HT-29 (cell line): ENCODE measurements at regions not wholly inside any gene's neighbourhood (a gene's known extent, or its start where the extent isn't known, plus 50 kb on each side); places are given as distances from the start of the nearest gene placed in this dataset.
"Not testable (repeated sequence)": the region's sequence is repeated elsewhere in the genome, so short reads cannot be mapped to it uniquely, and the experiment has no call there.

Experiments
- DNase-seq: peaks from one replicate; pipeline ENCODE4 v3.0.0-alpha.2; 2015; ENCODE audit warnings: low spot score

- DNase-seq: no peak
Observed at GRCh38 chr13:44148159-44148914, 225.3 kb upstream of the SERP2 start.

- not testable (repeated sequence) for DNase-seq
Observed at GRCh38 chr13:44149231-44149630, 224.4 kb upstream of the SERP2 start.

GRCh38 chr13:44149821-44150220 lies 223.8 kb upstream of the SERP2 start:
- no peak for DNase-seq

GRCh38 chr13:44151474-44151873 lies 222.2 kb upstream of the SERP2 start:
- DNase-seq: no peak

GRCh38 chr13:44153496-44153895 lies 220.1 kb upstream of the SERP2 start:
- no peak for DNase-seq

- DNase-seq: no peak
Observed at GRCh38 chr13:44155422-44156293, 218.0 kb upstream of the SERP2 start.

GRCh38 chr13:44156294-44156658 lies 217.3 kb upstream of the SERP2 start:
- no peak for DNase-seq

- no peak for DNase-seq
Observed at GRCh38 chr13:44157606-44158005, 216.0 kb upstream of the SERP2 start.

GRCh38 chr13:44158098-44158521 lies 215.5 kb upstream of the SERP2 start:
- DNase-seq: no peak

GRCh38 chr13:44158881-44159632 lies 214.6 kb upstream of the SERP2 start:
- no peak for DNase-seq

GRCh38 chr13:44159633-44160279 lies 213.9 kb upstream of the SERP2 start:
- no peak for DNase-seq

GRCh38 chr13:44160591-44161191 lies 212.9 kb upstream of the SERP2 start:
- no peak for DNase-seq

GRCh38 chr13:44163108-44163507 lies 210.5 kb upstream of the SERP2 start:
- no peak for DNase-seq

- DNase-seq: no peak
Observed at GRCh38 chr13:44165221-44165888, 208.3 kb upstream of the SERP2 start.

- DNase-seq: no peak
Observed at GRCh38 chr13:44165889-44166496, 207.6 kb upstream of the SERP2 start.

- no peak for DNase-seq
Observed at GRCh38 chr13:44169018-44169911, 204.4 kb upstream of the SERP2 start.

GRCh38 chr13:44170731-44171130 lies 202.9 kb upstream of the SERP2 start:
- DNase-seq: no peak

- no peak for DNase-seq
Observed at GRCh38 chr13:44171156-44171555, 202.5 kb upstream of the SERP2 start.

- no peak for DNase-seq
Observed at GRCh38 chr13:44171861-44172260, 201.8 kb upstream of the SERP2 start.
